BLaER1 (cell line): ENCODE measurements at regions not wholly inside any gene's neighbourhood (a gene's known extent, or its start where the extent isn't known, plus 50 kb on each side); places are given as distances from the start of the nearest gene placed in this dataset.
A peak's percentile ranks its signal among the peaks of the same experiment; 100 is the strongest.

Source experiments
- H3K27ac ChIP-seq: shearing (Covaris generic); formaldehyde crosslinking; 2 replicates; pipeline ENCODE4 v1.8.1; 2022
- H3K27me3 ChIP-seq: shearing (Covaris generic); formaldehyde crosslinking; 2 replicates; pipeline ENCODE4 v1.8.1; 2022
- H3K36me3 ChIP-seq: shearing (Covaris generic); formaldehyde crosslinking; 2 replicates; pipeline ENCODE4 v1.8.1; 2022
- H3K4me1 ChIP-seq: shearing (Covaris generic); formaldehyde crosslinking; 2 replicates; pipeline ENCODE4 v1.8.1; 2022
- H3K4me2 ChIP-seq: shearing (Covaris generic); formaldehyde crosslinking; 2 replicates; pipeline ENCODE4 v1.8.1; 2022
- H3K4me3 ChIP-seq: shearing (Covaris generic); formaldehyde crosslinking; 2 replicates; pipeline ENCODE4 v1.8.1; 2022
- H3K9ac ChIP-seq: shearing (Covaris generic); formaldehyde crosslinking; 2 replicates; pipeline ENCODE4 v1.8.1; 2022
- H3K9me3 ChIP-seq: shearing (Covaris generic); formaldehyde crosslinking; 2 replicates; pipeline ENCODE4 v1.8.1; 2022
- H4K20me1 ChIP-seq: shearing (Covaris generic); formaldehyde crosslinking; 2 replicates; pipeline ENCODE4 v1.8.1; 2022
- Cebpa-rat ChIP-seq: shearing (Covaris generic); IDR thresholded peaks from 2 replicates; pipeline ENCODE4 v1.8.1; 2022

DNA sequence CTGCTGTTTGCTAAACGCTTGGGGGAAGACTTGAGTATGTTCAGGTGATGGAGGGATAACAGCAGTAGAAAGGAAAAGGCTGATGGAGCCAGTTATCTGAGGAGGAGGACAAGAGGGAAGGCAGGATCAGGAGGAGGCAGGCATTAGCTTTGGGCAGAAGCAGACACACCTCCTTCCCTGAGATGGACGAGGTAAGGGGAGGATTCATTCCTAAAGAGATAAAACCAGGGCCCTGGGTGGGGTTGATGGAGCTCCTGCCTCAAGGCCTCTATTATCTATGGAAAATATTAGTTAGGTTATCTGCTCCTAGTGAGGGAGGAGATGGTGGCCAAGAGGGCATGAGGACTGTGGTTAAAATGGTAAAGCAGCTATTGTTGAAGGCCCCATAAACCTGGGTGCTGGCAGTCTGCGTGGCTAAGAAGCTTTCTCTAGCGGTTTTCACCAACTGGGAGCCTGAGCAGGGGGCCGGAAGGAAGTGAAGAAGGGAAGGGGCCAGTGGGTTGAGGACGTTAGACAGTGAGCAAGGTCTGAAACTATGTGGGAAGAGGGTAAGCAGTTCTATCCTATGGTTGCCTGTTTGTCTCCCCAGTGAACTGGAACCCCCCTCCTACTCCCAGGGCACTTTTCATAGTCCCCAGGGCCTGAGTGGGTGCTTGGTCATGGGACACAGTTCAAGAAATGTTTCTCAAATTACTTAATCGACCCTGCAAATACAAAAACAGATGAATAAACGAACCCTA, 56.6 kb upstream of the HK2 start:
- Histone ChIP-seq H3K4me3 (peak overlapping the region; percentile 53), H3K27me3 (no peaks in the 10 kb centered on the region), H3K27ac (peak overlapping the region; percentile 88), H3K4me2 (peak overlapping the region; percentile 92), H4K20me1 (no peaks in the 10 kb centered on the region), H3K9ac (peak overlapping the region; percentile 77), H3K36me3 (no peaks in the 10 kb centered on the region), H3K4me1 (peaks cover 58% of the 10 kb centered on the region), H3K9me3 (peaks cover 27% of the 10 kb centered on the region)
- no peak for TF ChIP-seq Cebpa-rat

- peak overlapping the region; percentile 77; the same call in 1 of the 2 replicates for H3K9ac ChIP-seq
Observed at GRCh38 chr2:74778381-74779264, 55.3 kb upstream of the HK2 start.

DNA sequence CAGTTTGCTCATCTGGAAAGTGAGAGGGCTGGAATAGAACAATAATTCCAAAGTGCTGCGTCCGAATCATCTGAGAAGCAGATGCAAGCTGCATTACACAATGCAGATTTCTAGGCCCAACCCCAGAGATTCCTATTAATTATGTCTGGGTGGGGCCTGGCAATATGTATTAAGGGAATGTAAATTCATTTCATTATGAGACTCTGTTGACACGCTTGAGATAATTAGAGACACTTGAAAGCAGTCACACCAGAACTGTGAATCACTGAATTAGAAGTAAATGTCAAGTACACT, 54.7 kb upstream of the HK2 start:
- Histone ChIP-seq H3K9ac (peak overlapping the region; percentile 34; the same call in 1 of the 2 replicates), H3K36me3 (no peaks in the 10 kb centered on the region), H3K4me2 (peak overlapping the region; percentile 92), H3K27ac (peak overlapping the region; percentile 88), H3K9me3 (peaks cover 25% of the 10 kb centered on the region), H3K4me1 (peaks cover 56% of the 10 kb centered on the region), H4K20me1 (no peaks in the 10 kb centered on the region), H3K4me3 (no peak overlapping the region), H3K27me3 (no peaks in the 10 kb centered on the region)
- TF ChIP-seq Cebpa-rat: no peak

More at GRCh38 chr2:74778381-74779264, 55.3 kb upstream of the HK2 start:
- peaks cover 56% of the 10 kb centered on the region for H3K4me1 ChIP-seq
- no peaks in the 10 kb centered on the region for H3K36me3 ChIP-seq
- H3K27ac ChIP-seq: peak overlapping the region; percentile 88
- H3K4me2 ChIP-seq: peak overlapping the region; percentile 92
- no peaks in the 10 kb centered on the region for H3K27me3 ChIP-seq
- peak overlapping the region; percentile 53 for H3K4me3 ChIP-seq
- no peak for TF ChIP-seq Cebpa-rat
- no peaks in the 10 kb centered on the region for H4K20me1 ChIP-seq
- H3K9me3 ChIP-seq: peaks cover 30% of the 10 kb centered on the region

GRCh38 chr2:74779587-74780135, 54.3 kb upstream of the HK2 start:
- H3K27ac ChIP-seq: peak overlapping the region; percentile 88; the same call in 1 of the 2 replicates
- no peaks in the 10 kb centered on the region for H3K36me3 ChIP-seq
- peak overlapping the region; percentile 92 for H3K4me2 ChIP-seq
- H3K27me3 ChIP-seq: no peaks in the 10 kb centered on the region
- no peak overlapping the region for H3K4me3 ChIP-seq
- no peak for TF ChIP-seq Cebpa-rat
- peaks cover 24% of the 10 kb centered on the region for H3K9me3 ChIP-seq
- H3K4me1 ChIP-seq: peaks cover 56% of the 10 kb centered on the region
- H3K9ac ChIP-seq: no peak overlapping the region
- no peaks in the 10 kb centered on the region for H4K20me1 ChIP-seq
